HG02884 (cell line): ENCODE measurements at regions not wholly inside any gene's neighbourhood (a gene's known extent, or its start where the extent isn't known, plus 50 kb on each side); places are given as distances from the start of the nearest gene placed in this dataset.

Experiments
- ATAC-seq: cut with Tn5 transposase; IDR thresholded peaks from one replicate; pipeline ENCODE4 v1.9.1; 2021; ENCODE audit warnings: mild to moderate bottlenecking, moderate library complexity; ENCODE audit not compliant: unreplicated experiment

DNA sequence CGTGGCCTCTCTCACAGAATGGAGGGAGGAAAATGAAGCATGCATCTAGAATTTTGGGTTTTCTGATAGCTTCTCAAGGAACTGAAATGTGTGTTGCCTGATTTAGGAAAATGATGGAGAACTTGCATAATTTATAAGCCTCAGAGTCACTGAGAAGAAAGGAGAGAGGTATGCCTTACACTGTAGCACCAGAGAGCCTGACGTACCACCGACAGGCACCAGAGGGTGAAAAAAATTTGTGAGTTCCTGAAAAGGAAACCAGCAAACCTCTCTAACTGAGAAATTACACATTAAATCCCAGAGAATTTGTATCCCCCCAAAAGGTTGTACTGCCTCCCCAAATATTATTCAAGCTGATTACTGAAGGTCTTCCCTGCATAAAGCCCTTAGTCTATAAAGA lies 915.3 kb upstream of the SLITRK6 start:
- no peak for ATAC-seq

DNA sequence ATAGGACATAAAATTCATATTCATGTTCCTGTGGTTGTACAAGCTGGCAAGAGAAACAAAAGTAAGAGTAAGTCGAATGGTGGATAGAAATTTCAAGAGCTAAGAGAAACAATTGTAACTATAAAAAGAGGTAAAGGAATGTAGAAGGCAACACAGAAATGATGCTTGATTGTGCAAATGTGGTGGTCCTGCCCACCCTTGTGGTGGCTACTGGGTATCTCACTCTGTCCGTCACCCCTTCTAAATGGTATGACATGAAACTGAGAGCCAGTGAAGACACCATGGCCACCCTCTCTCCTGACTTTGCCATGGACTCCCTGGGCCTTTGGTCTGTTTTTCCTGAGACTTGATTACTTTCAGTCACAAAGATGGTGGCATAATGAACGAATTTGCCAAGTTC lies 925.9 kb upstream of the SLITRK6 start:
- ATAC-seq = no peak

DNA sequence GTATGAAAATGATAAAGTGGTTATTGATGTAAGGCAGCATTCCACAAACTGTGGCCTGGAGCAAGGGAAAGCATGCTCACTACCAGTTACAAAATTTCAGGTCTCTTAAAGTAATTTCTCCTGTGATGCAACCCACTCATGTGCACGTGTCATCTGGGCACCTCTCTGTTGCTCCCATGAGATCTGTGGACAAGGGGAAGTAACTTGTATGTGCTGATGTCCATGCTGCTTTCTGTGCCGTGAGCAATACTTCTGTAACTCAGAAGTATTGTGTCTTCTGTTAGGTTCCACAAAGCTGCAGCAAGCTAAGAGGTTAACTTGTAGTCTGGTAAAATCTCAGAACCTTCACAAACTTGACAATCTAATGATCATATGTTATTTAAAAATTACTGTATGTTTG lies 930.0 kb upstream of the SLITRK6 start:
- ATAC-seq = no peak

DNA sequence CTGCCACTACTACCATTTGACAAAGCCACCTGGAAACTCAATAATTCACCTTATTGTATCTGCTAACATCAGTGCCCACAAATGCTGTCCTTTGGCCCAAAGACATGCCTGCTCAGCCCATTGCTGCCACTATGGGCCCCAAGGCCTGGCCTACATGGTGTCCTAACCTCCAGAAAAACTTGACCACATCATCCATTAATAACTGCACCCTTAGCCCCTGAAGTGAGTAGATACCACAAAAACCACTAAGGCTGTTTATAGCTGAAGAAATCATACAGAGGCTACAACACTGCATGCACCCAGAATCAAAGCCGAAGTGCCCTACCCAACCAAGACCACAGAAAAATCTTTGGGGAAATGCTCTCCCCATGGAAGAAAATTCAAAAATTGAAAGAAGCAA lies 932.8 kb upstream of the SLITRK6 start:
- ATAC-seq = no peak

DNA sequence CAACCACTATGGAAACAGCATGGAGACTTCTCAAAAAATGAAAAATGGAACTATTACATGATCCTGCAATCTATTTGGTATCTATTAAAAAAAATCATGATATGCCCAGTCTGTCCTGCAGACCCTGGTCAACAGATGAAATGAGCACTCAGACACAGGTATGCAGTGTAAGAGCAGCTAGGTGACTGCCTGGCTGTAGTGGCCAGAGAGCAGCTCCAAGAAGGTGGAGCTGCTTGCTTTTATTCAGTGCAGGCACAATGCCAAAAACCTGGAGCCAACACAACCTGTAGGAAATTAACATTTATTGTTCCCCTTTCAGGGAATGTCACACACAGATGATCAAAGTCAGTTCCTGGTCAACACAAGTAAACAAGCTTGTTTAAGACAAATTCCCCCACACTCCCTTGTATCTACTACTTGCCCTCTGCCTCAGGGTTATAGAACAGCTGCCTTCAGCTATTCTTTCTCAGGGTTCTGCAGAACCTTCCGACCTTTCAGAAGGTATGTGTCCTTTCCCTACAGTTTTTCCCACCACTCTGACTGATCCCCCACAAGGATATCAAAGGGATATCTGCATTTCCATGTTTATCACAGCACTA lies 933.7 kb upstream of the SLITRK5 start:
- ATAC-seq = no peak

DNA sequence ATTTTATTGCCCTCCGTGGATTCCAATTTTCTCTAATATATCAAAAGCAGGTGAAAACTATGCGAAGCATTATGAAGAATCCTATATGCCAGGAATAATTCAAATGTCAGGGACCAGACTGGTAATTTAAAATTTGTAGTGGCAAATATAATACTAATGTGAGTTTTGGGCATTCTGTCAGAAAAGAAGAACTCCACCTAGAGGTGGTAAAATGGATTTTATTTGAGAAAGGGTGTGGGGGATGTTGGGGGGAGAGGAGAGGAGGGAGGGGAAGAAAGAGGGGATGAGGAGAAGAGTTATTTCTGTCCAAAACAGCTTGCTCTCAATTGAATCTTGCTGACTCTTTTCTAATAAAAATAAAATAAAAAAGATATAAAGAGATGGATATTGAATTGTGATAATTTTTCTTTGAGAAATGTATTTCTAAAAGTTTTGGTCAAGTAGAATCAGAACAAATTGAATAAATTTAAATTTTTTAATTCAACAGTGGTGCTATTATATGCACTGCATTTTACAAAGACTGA lies 929.3 kb upstream of the SLITRK5 start:
- no peak for ATAC-seq

DNA sequence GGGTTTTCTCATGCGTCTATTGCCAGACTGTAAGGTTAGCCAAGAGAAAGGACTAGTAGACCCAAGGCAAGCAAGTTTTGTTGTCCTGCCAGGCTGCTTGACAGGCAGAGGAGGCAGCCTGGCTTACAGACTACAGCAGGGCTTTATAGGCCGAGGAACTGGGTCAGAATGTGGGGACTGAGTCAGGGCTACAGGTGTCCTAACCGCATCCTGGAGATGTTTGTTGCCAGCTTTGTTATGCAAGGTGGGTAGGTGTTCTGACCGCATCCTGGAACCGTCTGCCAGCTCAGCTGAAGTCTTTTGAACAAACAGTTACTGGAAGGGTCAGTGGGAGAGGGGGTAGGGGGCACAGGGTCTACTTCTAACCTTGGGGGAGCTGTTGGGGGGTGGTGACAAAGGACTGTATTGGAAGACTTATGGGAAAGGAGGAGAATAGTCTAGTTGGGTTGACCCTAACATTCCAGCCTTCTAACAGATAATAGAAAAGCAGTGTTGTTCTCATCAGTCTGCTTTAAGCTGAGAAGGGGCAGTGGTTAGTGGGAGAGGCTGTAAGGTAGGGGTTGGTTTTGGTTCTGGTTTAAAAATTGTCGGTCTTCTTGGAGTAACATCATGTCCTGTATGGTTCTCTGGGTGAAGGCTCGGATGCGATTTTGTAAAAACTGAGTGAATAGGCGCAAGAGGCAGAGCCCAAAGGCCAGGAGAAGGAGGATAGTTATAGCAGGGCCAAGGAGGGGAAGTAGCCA lies 913.8 kb upstream of the SLITRK5 start:
- ATAC-seq = no peak

DNA sequence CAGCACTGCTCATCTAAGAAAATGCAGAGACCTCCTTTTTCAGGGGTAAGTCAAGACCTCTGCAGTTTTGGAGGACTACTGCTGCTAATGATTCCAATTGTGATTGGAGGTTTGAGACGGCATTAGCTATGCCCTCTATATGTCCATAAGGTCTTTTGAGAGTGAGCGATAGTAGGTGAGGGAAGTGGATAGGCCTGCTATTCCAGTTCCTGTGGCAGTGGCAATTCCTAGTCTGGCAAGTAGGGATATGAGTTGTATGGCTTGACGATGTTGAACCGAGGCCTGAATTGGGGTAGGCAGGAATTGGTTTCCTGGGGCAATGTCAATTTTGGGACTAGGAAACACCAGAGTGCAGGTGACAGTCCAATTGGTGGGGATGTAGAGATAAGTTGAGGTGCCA lies 913.1 kb upstream of the SLITRK5 start:
- no peak for ATAC-seq

DNA sequence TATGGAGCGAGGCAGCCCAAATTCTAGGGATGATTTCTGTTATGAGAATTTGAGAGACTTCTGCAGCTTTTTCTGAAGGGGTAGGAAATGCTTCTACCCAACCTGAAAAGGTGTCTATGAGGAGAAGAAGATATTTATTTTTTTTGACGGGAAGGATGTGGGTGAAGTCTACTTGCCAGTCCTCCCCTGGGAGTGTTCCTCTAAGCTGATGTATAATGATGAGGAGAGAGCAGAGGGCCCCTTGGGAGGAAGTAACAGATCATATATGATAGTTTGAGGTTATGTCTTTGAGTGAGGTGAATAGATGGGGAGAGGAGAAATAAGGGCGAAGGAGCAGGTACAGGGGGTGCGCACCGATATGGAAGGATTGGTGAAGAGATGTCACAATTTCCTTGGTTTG lies 910.6 kb upstream of the SLITRK5 start:
- no peak for ATAC-seq

DNA sequence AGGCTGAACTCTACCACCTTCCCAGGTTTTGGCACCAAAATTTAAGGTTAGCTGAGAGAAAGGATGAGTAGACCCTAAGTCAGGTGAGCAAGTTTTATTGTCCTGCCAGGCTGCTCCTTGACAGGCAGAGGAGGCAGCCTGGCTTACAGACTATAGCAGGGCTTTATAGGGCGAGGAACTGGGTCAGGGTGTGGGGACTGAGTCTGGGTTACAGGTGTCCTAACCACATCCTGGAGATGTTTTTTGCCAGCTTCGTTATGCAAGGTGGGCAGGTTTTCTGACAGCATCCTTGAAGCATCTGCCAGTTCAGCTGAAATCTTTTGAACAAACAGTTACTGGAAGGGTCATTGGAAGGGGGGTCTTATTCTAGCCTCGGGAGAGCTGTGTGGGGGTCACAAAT lies 905.7 kb upstream of the SLITRK5 start:
- no peak for ATAC-seq

DNA sequence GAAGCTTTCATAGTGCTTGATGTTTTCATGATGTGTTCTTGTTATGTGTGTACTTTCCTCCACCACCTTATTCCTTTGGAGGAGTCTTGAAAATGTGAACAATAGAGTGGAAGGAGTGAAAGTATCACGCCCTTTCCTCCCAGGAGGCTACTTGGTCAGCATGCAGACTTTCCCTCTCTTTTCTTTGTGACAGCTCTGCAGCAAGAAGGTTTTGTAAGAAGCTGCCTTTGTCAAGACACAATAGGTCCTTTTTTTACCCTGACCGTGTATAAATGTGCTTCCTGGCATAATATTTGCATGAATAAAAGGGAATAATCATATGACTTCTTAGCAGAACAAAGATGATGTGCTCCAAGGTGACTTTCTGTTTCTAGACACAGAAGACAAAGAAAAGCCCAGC lies 882.6 kb upstream of the SLITRK5 start:
- ATAC-seq = no peak

DNA sequence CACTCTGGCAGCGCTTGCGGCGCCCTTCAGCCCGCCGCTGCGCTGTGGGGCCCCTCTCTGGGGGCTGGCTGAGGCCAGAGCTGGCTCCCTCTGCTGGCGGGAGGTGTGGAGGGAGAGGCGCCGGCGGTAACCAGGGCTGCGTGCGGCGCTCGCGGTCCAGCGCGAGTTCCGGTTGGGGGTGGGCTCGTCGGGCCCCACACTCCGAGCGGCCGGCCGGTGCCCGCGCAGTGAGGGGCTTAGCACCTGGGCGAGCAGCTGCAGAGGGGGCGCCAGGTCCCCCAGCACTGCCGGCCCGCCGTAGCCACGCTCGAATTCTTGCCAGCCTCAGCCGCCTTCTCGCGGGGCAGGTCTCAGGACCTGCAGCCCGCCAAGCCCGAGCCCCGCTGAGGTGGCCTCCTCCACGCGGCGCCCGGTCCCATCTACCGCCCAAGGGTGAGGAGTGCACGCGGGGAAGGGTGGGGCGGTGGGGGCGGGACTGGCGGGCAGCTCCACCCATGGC lies 879.0 kb upstream of the SLITRK5 start:
- ATAC-seq = no peak

DNA sequence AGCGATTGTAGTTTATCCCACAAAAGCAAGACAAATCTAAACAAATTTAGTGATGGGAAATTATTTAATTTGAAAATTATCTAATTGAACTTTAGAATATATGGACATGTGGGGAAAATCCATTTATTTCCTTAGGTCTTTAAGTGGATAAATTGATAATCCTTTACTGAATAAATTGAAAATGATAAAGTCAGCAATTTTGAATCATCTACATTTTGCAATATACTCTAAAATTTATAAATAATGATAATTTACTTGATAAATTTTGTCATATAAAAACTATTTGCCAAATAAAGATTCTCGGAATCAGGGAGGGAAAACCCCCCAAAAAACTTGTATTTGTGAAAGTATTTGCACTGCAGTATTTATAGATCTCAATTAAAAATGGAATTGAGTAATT lies 875.3 kb upstream of the SLITRK5 start:
- ATAC-seq = no peak

DNA sequence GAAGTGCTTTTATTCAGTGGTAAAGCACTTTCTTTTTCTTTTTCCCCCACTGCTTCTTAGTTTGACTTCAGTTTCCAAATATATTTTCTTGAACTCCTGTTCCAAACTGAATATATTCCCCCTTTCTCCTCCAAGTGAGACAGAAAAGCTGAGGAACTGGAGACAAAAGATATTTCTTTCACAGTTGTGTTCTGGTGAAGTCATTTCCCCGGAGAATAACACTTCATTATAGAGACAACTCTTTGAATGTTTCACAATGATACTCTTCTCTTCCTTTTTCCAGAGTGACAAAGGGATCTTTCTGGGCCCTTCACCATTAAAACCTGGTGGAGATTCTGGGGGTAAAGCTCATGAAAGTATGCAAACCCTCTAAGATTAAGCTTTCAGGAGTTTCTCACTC lies 860.8 kb upstream of the SLITRK5 start:
- no peak for ATAC-seq

DNA sequence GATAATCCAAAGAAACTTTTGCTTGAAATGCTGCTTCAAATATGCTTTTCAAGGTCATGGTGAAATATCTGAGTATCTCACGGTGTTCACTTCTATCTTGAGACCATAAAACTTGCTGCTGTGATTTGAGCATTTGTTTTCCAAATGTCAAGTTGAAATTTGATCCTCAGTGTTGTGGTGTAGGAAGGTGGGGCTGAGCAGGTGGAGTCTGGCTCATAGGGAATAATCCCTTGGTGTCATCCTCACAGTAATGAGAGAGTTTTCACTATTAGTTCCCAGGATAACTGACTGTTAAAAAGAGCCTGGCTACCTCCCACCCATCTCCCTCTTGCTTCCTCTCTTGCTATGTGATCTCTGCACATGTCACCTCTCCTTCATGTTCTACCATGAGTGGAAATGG lies 858.0 kb upstream of the SLITRK5 start:
- ATAC-seq = no peak

DNA sequence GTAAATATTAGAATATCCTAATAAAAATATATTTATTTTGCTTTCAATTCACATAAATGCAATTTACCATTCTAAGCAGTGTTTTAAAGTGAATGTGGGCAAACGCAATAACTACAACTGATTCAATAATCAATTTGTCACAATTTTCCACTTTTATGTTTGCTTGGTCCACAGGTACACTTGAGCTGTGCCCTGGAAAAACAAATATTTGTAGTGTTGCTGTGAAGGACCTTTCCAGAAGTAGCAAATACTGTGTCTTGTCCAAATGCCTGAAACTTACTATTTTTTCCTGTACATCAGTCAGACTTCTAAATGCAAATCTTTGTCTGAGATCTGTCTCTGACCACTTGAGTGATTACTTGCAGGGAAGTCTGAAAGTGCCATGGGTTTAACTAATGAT lies 845.8 kb upstream of the SLITRK5 start:
- no peak for ATAC-seq

DNA sequence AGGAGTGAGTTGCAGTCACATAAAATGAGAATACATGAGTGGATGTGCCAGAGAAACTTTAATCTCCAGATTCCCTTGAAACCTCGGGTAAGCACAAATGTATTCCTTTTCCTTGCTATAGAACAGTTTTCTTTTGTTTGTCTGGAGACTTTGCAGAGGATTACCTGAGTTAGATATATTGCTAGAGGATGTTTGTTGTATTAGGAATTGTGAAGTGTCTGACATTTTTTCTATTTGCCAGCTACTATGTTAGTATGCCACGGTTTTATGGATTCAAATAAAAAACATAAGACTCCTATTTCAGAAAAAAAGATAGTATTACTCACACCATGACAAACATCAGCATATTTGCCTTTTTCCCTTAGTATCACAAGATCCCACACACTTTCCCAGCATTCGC lies 844.9 kb upstream of the SLITRK5 start:
- no peak for ATAC-seq

DNA sequence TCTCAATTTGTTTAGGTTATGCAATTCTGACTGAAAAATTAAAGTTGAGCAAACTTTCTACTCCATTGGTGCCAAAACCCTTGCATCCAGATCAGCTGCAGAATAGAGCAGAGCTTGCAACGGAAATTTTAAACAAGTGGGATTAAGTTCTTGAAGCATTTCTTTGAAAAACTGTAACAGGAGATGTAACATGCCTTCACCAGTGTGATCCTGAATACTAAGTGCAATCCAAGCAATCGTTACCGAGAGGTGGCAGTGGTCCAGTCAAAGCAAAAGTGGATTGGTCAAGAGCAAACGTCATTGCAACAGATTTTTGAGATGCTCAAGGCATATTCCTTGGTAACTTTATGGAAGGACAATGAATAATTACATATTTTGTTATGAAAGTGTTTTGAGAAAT lies 841.1 kb upstream of the SLITRK5 start:
- ATAC-seq = no peak

DNA sequence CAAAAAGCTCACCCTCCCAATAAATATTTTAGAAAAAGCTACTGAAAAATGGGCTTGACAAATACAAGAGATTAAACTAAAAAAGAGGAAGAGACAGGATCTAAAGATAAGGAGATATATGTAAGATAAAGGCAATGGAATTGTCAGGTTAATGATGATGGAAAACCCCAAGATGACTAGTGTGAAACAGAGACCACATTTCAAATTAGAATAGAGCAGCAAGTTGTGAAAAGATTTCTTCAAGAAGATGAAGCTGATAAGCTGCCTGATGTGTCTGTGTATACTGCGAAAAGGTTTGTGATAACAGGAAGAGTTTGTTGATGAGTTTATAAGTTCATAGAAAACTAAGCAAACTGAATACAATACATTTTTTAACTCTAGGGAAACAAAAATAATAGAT lies 840.1 kb upstream of the SLITRK5 start:
- no peak for ATAC-seq

DNA sequence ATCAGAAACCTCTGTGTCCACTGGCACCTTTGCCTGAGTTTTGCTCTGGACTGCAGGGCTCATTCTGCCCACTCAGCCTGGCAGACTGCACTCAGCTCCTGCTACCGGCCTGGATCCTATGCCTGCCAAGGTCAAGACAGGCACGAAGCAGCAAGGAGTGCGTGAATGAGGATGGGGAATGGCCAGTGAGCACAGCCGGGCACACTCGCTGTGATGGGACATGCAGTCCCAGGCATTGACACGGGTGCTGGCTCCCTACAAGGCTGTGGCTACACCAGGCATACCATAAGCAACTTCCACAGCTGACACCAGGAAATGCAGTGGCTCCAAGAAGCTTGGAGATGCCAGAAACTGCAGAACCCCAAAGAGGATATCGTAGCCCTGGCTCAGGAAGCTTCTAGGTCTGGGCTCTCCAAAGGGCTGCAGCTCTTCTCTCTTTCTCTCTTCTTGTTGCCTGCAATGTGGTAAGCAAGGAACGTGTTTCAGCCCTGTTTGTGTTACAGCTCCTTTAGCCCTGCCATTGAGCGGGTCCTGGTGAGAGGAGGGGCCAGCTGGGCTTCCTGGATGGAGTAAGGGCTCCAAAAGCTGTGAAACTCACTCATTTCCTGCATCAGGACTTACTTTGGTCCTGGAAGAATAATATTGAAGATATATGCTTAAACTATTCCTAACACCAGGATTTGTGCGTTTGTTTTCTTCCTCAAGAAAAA lies 832.6 kb upstream of the SLITRK5 start:
- no peak for ATAC-seq

DNA sequence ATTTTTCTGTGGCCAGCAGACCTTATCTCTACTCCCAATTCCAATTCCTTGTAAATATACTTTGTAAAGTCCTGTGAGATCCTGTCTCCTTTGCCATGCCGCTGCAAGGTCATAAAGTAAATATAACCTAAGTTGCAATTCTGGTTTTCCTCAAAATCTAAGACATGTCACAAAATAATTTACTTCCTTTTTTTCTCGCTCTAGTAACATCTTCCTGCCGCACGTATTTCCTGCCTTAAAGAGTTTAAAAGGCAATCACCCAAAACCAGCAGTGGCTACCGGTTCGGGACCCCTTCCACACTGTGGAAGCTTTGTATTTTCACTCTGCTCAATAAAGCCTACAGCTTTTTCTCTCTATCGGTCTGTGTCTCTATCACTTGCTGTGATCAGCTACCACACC lies 832.0 kb upstream of the SLITRK5 start:
- no peak for ATAC-seq
